ENCODE measurements at regions not wholly inside any gene's neighbourhood (a gene's known extent, or its start where the extent isn't known, plus 50 kb on each side); places are given as distances from the start of the nearest gene placed in this dataset.

DNA sequence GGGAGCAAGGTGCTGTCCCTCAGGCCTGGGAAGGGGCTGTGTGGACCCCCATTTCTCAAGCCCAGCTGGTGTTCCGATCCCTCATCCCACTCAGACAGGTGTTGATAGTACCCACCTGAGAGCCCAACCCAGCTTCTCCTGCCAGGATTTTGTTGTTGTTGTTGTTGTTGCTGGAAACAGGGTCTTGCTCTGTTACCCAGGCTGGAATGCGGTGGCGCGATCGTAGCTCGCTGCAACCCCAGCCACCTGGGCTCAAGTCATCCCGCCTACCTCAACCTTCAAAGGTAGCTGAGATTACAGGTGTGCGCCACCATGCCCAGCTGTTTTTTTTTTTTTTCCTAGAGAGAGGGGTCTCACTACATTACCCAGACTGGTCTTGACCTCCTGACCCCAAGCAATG lies 209.9 kb downstream of the PHETA1 start:
- TF ChIP-seq, protein P1, sequence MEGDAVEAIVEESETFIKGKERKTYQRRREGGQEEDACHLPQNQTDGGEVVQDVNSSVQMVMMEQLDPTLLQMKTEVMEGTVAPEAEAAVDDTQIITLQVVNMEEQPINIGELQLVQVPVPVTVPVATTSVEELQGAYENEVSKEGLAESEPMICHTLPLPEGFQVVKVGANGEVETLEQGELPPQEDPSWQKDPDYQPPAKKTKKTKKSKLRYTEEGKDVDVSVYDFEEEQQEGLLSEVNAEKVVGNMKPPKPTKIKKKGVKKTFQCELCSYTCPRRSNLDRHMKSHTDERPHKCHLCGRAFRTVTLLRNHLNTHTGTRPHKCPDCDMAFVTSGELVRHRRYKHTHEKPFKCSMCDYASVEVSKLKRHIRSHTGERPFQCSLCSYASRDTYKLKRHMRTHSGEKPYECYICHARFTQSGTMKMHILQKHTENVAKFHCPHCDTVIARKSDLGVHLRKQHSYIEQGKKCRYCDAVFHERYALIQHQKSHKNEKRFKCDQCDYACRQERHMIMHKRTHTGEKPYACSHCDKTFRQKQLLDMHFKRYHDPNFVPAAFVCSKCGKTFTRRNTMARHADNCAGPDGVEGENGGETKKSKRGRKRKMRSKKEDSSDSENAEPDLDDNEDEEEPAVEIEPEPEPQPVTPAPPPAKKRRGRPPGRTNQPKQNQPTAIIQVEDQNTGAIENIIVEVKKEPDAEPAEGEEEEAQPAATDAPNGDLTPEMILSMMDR (IDR thresholded peaks at IDR 0.05), result no peak
- TF ChIP-seq POLR2A (IDR thresholded peaks at IDR 0.05), result no peak

Measured in uterus (tissue), 2 donors.